HG02884 (cell line): ENCODE measurements at regions not wholly inside any gene's neighbourhood (a gene's known extent, or its start where the extent isn't known, plus 50 kb on each side); places are given as distances from the start of the nearest gene placed in this dataset.
A peak's percentile ranks its signal among the peaks of the same experiment; 100 is the strongest.

Source experiments
- ATAC-seq: cut with Tn5 transposase; IDR thresholded peaks from one replicate; pipeline ENCODE4 v1.9.1; 2021; ENCODE audit warnings: mild to moderate bottlenecking, moderate library complexity; ENCODE audit not compliant: unreplicated experiment

DNA sequence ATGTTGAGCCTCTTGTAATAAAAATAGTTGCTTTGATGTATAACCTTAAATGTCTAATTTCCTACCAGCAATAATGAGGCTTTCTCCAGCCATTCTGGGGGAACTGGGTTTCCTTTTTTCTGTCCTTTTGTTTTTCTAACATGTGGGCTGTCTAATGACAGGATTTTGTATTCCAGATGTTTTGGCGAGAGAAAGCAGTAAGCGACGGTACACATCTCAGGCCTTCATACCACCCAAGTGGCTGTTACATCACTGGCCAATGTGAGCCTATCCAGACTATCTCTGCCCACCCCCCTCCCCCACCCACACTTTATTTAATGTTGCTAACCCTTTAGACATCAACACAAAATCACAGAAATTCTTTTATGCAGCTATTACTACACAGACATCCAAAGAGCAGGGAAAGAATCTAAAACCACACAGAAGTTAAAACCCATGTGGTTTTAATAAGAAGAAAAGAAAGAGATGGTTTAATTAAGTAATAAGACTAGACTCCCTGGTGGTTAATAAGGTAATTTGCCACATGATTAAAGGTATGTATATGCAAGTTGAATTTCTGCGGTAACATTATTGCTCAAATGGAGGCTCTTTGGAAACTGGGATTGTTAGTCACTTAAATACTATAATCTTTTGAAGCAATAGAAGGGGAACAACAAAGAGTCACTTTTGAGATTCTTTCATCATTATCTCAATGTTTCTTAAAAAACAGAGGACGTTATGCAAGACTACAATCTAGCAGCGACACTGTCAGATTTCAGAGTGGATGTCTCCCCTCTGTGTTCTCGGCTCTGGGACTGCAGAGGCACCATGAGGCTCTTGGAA lies 365.1 kb downstream of the ENC1 start:
- no peak for ATAC-seq

GRCh38 chr5:74274326-74274725 lies 366.2 kb downstream of the ENC1 start:
- ATAC-seq: no peak

- ATAC-seq: no peak
These were observed 367.6 kb downstream of the ENC1 start for GRCh38 chr5:74272831-74273451.

- ATAC-seq: no peak
These were observed 368.3 kb downstream of the ENC1 start for GRCh38 chr5:74272024-74272775.

DNA sequence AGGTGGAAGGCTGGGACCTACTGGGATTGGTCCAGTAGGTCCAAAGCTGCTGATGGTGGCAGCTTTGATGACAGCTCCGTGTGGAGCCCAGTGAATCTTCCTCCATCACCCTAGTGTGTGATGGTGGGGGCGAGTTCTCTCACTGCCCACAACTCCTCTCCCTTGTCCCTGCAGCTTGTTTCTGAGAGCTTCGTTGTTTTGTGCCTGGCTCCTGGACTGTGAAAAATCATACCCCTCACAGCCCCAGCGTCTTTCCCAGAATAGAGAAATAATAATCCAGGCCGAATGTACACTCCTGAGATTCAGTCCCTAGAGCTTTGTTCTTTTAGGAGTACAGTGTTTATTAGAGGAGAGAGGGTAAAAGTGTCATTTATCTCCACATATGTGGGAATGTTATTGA lies 372.2 kb downstream of the ENC1 start:
- no peak for ATAC-seq

- no peak for ATAC-seq
These were observed 373.7 kb downstream of the ENC1 start for GRCh38 chr5:74266836-74267235.

- no peak for ATAC-seq
These were observed 374.4 kb downstream of the ENC1 start for GRCh38 chr5:74266132-74266531.

DNA sequence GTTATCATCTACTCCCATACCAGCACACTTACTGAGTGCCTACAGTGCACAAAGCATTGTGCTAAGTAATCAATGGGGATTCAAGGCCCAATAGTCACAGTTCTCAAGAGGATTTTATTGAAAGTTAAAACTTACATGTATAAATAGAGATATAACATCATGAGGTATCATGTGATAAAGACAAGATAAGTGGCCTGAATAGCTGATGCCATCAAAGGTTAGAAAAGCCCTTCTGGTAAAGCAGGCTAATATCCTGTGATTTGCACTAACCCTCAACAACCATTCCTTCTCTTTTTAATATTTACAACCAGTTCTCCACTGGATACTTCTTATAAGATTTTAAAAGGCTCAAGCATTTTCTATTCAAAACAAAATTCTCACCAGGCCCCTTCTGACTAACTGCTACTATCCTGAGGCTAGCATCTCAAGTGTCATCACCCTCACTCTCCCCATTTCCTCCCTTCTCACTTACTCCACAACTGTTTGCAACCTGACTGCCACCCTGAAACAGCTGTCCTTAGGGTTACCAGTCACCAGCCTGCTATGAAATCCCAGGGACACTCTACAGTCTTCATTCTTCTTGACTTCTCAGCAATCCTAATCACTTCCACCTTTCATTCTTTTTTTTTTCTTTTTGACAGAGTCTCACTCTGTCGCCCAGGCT lies 377.9 kb downstream of the ENC1 start:
- ATAC-seq: no peak

DNA sequence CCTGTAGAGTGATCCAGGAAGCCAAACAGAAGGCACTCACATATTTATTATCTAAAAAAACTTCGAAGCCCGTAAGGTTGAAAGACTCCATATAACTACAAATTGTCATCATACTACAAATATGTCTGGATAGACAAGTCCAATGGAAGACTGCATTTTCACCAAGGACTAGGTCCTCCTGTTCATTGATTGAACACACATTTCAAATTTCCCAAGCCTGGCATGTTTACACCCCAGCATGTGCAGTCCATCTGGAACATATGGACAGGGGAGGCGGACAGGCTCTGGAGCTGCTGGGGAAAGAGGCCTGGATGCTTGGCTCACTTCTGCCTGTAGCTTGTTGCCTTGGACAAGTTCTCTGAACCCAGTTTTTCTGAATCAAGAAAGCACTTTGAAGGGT lies 378.7 kb downstream of the ENC1 start:
- ATAC-seq: no peak

GRCh38 chr5:74261421-74261820 lies 379.1 kb downstream of the ENC1 start:
- ATAC-seq: no peak

DNA sequence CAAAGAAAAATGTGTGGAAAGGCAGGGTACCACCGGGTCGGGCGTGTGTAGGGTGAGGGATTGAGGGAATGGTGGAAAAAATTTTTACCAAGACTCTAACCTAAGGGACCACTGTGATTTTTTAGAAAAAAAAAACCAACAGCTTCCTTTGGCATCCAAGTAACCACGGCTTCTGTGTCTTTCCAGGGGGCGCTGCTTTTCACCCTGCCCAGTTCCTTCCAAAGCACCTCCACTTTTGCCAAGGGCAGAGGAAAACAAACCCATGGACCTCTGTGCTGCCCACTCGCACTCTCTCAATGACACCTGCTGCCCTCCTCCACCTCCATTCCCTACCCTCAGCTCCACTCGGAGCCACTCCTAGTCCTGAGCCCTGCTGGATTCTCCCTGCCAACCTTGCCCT lies 381.0 kb downstream of the ENC1 start:
- ATAC-seq: no peak

- no peak for ATAC-seq
These were observed 382.2 kb downstream of the ENC1 start for GRCh38 chr5:74258314-74258665.

DNA sequence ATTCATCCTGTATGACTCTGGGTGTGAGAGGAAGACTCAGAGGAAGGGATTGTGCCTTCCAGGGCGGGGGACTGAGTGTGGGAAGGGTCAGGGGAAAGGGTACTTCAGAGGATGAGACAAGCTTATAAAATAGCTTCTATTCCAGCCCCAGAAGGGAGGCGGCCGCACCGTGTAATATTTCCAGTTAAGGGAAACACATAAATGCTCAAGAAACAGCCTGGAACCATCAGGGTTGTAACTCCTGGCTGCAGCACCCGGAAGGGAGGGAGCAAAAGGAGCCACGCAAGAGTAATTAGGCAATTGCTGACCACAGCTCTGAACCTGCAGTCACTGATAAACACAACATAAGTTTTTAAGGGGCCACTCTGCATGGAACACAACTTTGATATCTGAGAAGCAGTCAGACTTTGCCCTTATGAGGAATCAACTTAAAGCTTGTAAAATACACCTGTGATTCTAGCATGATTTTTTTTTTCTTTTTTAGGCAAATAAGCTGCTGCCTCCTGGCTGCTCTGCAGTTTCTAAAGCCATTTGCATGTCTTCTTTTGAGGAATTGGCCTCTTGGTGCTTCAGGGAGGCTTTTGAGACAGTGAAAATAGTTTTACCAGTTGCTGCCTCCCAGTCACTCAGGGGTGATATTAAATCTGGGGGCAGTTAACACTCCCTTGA lies 382.7 kb downstream of the ENC1 start:
- ATAC-seq: peak; percentile 79

- ATAC-seq: no peak
These were observed 383.4 kb downstream of the ENC1 start for GRCh38 chr5:74257060-74257527.

DNA sequence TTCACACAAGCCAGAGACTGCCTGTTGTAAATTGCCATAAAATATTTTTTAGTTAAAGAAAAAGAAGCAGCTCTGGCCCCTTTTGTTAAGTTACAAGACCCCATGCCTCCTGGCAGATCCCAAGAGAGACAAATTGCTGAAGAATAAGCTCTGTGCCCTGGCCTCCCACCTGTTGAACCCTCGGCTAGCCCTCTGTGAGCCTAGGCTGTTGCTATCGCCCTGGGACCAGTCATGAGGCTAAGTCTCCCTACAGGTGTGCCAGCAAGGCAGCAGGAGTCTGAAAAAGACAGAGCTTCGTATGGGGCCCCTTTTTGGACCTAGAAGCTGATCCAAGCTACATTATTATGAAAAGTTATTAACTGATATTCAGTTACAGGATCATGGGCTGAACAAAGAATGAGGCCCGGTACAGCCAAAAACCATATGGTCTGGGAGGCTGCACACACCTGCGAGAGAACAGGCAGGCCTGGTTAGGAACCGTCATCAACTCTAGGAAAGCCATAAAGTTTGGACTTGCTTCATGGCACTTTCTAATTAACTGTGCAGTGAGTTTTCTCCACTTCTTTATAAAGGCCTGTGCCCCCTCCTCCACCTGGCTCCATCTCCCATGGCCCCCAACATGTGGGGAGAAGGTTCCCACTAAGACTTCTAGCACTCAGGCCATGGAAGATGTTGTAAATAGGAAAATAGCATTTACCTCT lies 384.7 kb downstream of the ENC1 start:
- no peak for ATAC-seq

DNA sequence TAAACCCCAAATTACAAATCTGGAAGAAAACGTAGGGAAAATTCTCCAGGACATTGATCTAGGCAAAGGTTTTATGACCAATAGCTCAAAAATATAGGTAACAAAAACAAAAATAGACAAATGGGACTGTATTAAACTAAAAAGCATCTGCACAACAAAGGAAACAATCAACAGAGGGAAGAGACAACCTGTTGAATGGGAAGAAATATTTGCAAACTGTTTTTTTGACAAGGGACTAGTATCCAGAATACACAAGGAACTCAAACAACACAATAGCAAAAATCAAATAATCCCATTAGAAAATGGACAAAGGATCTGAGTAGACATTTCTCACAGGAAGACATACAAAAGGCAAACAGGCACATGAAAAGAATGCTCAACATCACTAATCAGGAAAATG lies 386.3 kb downstream of the ENC1 start:
- no peak for ATAC-seq

- ATAC-seq: no peak
These were observed 388.5 kb downstream of the ENC1 start for GRCh38 chr5:74252044-74252443.

GRCh38 chr5:74251141-74252035 lies 389.1 kb downstream of the ENC1 start:
- no peak for ATAC-seq
